ENCODE measurements at regions not wholly inside any gene's neighbourhood (a gene's known extent, or its start where the extent isn't known, plus 50 kb on each side); places are given as distances from the start of the nearest gene placed in this dataset.
"Not testable (repeated sequence)": the region's sequence is repeated elsewhere in the genome, so short reads cannot be mapped to it uniquely, and the experiment has no call there.

GRCh38 chr14:85077716-85078115 is 452.2 kb upstream of the FLRT2 start:
- not testable (repeated sequence) for TF ChIP-seq CTCF, POLR2A, POLR2AphosphoS5 (IDR thresholded peaks at IDR 0.05)

All from transverse colon (tissue), 4 donors.